HCT116 (cell line): ENCODE measurements at regions not wholly inside any gene's neighbourhood (a gene's known extent, or its start where the extent isn't known, plus 50 kb on each side); places are given as distances from the start of the nearest gene placed in this dataset.

ENCODE experiments used
- ATAC-seq: fragments of 200-7000 bp; cut with Tn5 transposase; 2 replicates; pipeline ENCODE4 v1.9.1; 2020; ENCODE audit warnings: mild to moderate bottlenecking, moderate library complexity
- BruUV-seq: library from RNA; stranded (reverse); fragments of 400-500 nt; replicated peaks from 2 replicates; lab custom pipeline; 2021; lab: Mats Ljungman, UMichigan
- CTCF ChIA-PET: fragments of 300-600 bp; sonication (Branson Sonifier 250); formaldehyde crosslinking; loops from one replicate; lab custom pipeline; 2021; ENCODE audit warnings: antibody characterized with exemption; lab: Charles Lee
- POLR2A ChIA-PET: fragments of 300-600, 350-600 bp; sonication (Branson Sonifier 250); formaldehyde crosslinking; loops from one replicate; lab custom pipeline; 2021; ENCODE audit warnings: antibody characterized with exemption; lab: Charles Lee
- RAD21 ChIA-PET, 2 experiments: fragments of 300-600 bp; sonication (Branson Sonifier 250); formaldehyde crosslinking; loops; one replicate each; lab custom pipeline; 2023; ENCODE audit warnings: low total read pairs in 2 of 2; ENCODE audit not compliant: uncharacterized antibody in 2 of 2, unreplicated experiment in 2 of 2, low non-redundant PET in 1 of 2; lab: Charles Lee
- DNase-seq: peaks from one replicate; pipeline ENCODE4 v3.0.0-alpha.2; 2010; ENCODE audit warnings: low read depth, low spot score
- H2AFZ ChIP-seq: fragments of 200-600 bp; shearing (Covaris generic), sonication (generic); 2 replicates; pipeline ENCODE4 v1.6.1; 2017; ENCODE audit warnings: low read depth, mixed run types, mixed read lengths, antibody characterized with exemption, low read length; ENCODE audit not compliant: poor library complexity, severe bottlenecking
- H3K27ac ChIP-seq: 2 replicates; pipeline ENCODE4 v1.5.1; 2012; ENCODE audit warnings: low read depth, low read length
- H3K27me3 ChIP-seq: fragments of 200-600 bp; sonication (generic); 2 replicates; pipeline ENCODE4 v1.6.1; 2016; ENCODE audit warnings: mixed run types, low read length, mixed read lengths; ENCODE audit not compliant: insufficient read depth
- H3K36me3 ChIP-seq, 2 experiments: fragments of 200-500 bp in 1 of 2; fragments of 200-600 bp in 1 of 2; sonication (Bioruptor generic) in 1 of 2; sonication (generic) in 1 of 2; 2 replicates each; pipeline versions ENCODE4 v1.5.1 to v1.6.1; 2014 to 2016; ENCODE audit warnings: low read length in 2 of 2, inconsistent platforms in 1 of 2, mixed read lengths in 1 of 2, mixed run types in 1 of 2; ENCODE audit not compliant: insufficient read depth in 2 of 2, control insufficient read depth in 1 of 2
- H3K4me1 ChIP-seq, 2 experiments: fragments of 200-600 bp in 1 of 2; sonication (generic) in 1 of 2; 2 replicates each; pipeline versions ENCODE4 v1.5.1 to v1.6.1; 2012 to 2017; ENCODE audit warnings: low read length in 2 of 2, inconsistent platforms in 1 of 2, mild to moderate bottlenecking in 1 of 2, mixed read lengths in 1 of 2, mixed run types in 1 of 2, moderate library complexity in 1 of 2; ENCODE audit not compliant: insufficient read depth in 2 of 2, control insufficient read depth in 1 of 2
- H3K4me2 ChIP-seq: fragments of 200-600 bp; sonication (generic); 2 replicates; pipeline ENCODE4 v1.6.1; 2017; ENCODE audit warnings: mixed run types, low read length, mixed read lengths
- H3K4me3 ChIP-seq, 2 experiments: fragments of 200-600 bp in 1 of 2; sonication (generic) in 1 of 2; replicated peaks in 1 of 2; 2 replicates each; pipeline ENCODE4 v1.5.1; 2011 to 2016; ENCODE audit warnings: low read length in 2 of 2, control low read depth in 1 of 2, low read depth in 1 of 2, mild to moderate bottlenecking in 1 of 2, mixed read lengths in 1 of 2, mixed run types in 1 of 2
- H3K79me2 ChIP-seq: fragments of 200-600 bp; sonication (generic); 2 replicates; pipeline ENCODE4 v1.6.1; 2017; ENCODE audit warnings: mild to moderate bottlenecking, mixed run types, low read length, moderate library complexity, mixed read lengths; ENCODE audit not compliant: insufficient read depth
- H3K9ac ChIP-seq: fragments of 200-600 bp; sonication (generic); 2 replicates; pipeline ENCODE4 v1.6.1; 2016; ENCODE audit warnings: low read length, mixed read lengths
- H3K9me2 ChIP-seq: fragments of 200-600 bp; sonication (generic), shearing (Covaris generic); 2 replicates; pipeline ENCODE4 v1.6.1; 2017; ENCODE audit warnings: mixed run types, mild to moderate bottlenecking, moderate library complexity; ENCODE audit not compliant: insufficient read depth
- H3K9me3 ChIP-seq, 2 experiments: fragments of 200-500 bp in 1 of 2; fragments of 200-600 bp in 1 of 2; sonication (Bioruptor generic) in 1 of 2; sonication (generic) in 1 of 2; 2 replicates each; pipeline ENCODE4 v1.6.1; 2014 to 2017; ENCODE audit warnings: low read length in 2 of 2, mixed read lengths in 2 of 2, inconsistent platforms in 1 of 2, low read depth in 1 of 2, mild to moderate bottlenecking in 1 of 2, mixed run types in 1 of 2, moderate library complexity in 1 of 2; ENCODE audit not compliant: control insufficient read depth in 1 of 2, insufficient read depth in 1 of 2
- H4K20me1 ChIP-seq: fragments of 200-600 bp; sonication (generic), shearing (Covaris generic); 2 replicates; pipeline ENCODE4 v1.6.1; 2017; ENCODE audit warnings: mixed run types, mild to moderate bottlenecking, moderate library complexity; ENCODE audit not compliant: insufficient read depth
- CBX3 ChIP-seq: IDR thresholded peaks from 2 replicates; pipeline ENCODE4 v1.6.1; 2012; ENCODE audit warnings: low read depth
- EGR1 ChIP-seq: IDR thresholded peaks from 2 replicates; pipeline ENCODE4 v1.6.1; 2012; ENCODE audit warnings: low read depth
- EZH2 ChIP-seq: fragments of 200-600 bp; sonication (generic); IDR thresholded peaks from 2 replicates; pipeline ENCODE4 v1.6.1; 2017; ENCODE audit warnings: antibody characterized with exemption, mixed run types
- EZH2phosphoT487 ChIP-seq: fragments of 200-600 bp; IDR thresholded peaks from 2 replicates; pipeline ENCODE4 v1.6.1; 2018; ENCODE audit warnings: antibody characterized with exemption, borderline replicate concordance
- FOSL1 ChIP-seq: IDR thresholded peaks from 2 replicates; pipeline ENCODE4 v1.6.1; 2012; ENCODE audit warnings: low read depth
- JUND ChIP-seq: IDR thresholded peaks from 2 replicates; pipeline ENCODE4 v1.6.1; 2012
- RAD21 ChIP-seq: IDR thresholded peaks from 2 replicates; pipeline ENCODE4 v1.6.1; 2012; ENCODE audit warnings: low read depth, mild to moderate bottlenecking
- SIN3A ChIP-seq: IDR thresholded peaks from 2 replicates; pipeline ENCODE4 v1.6.1; 2012; ENCODE audit warnings: low read depth
- SP1 ChIP-seq: IDR thresholded peaks from 2 replicates; pipeline ENCODE4 v1.6.1; 2012; ENCODE audit warnings: low read depth
- SRF ChIP-seq: IDR thresholded peaks from 2 replicates; pipeline ENCODE4 v1.6.1; 2012; ENCODE audit warnings: low read depth
- intact Hi-C: fragments of 100-400 bp; cut with micrococcal nuclease; formaldehyde crosslinking; loops from 2 replicates; pipeline ENCODE4 v1.10.0; 2022
- TF ChIP-seq, protein P1 (sequence below): IDR thresholded peaks from 2 replicates; pipeline ENCODE4 v1.6.1; 2012; ENCODE audit warnings: low read depth

DNA sequence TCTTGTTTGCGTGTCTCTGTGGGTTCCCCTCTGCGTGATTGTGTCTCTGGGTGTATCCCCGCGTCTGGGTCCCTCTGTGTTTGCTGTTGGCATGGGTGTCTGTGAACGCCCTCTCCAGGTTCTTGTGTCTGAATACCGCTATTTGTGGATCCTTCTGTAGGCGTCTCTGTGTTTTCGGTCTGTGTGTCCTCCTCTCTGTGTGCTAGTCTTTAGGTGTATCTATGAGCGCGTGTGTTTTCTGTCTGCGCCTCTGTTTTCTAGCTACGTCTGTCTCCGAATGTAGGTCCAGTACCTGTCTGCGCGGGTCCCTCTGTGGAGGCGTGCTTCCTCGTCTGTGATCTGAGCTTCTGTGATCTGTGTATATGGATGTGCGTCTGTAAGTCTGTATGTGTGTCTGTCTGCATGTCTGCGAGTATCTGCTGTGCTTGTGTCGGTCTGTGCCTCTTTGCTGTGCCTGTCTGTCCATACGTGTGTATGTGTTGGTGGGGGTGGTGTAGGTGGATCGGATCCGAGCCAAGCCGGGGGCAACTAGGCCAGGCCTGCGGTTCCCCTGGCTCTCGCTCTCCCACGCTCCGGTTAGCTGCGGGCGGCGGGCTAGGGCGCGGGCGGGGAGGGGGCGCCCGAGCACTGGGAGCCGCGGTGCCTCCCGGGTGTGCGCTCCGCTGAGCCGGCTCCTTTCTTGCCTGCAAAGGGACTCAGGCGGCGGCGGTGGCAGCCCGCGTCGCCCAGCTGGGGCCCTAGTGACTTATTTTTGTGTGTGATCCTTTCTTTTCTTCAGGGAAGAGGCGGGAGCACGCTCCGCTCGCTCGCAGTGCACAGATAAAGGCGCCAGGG is 105.3 kb upstream of the E2F8 start:
- intact Hi-C loops: no loop called here
- Histone ChIP-seq H3K27me3 (peaks cover 57% of the 10 kb centered on the region), H3K4me3 (no peak overlapping the region)

More for the DNA sequence above, 105.3 kb upstream of the E2F8 start:
- TF ChIP-seq SIN3A (no peak), EZH2 (no peak), EZH2phosphoT487 (no peak), CBX3 (no peak), FOSL1 (no peak), EGR1 (no peak), JUND (no peak), SP1 (no peak), SRF (no peak), RAD21 (no peak)
- TF ChIP-seq, protein P1, sequence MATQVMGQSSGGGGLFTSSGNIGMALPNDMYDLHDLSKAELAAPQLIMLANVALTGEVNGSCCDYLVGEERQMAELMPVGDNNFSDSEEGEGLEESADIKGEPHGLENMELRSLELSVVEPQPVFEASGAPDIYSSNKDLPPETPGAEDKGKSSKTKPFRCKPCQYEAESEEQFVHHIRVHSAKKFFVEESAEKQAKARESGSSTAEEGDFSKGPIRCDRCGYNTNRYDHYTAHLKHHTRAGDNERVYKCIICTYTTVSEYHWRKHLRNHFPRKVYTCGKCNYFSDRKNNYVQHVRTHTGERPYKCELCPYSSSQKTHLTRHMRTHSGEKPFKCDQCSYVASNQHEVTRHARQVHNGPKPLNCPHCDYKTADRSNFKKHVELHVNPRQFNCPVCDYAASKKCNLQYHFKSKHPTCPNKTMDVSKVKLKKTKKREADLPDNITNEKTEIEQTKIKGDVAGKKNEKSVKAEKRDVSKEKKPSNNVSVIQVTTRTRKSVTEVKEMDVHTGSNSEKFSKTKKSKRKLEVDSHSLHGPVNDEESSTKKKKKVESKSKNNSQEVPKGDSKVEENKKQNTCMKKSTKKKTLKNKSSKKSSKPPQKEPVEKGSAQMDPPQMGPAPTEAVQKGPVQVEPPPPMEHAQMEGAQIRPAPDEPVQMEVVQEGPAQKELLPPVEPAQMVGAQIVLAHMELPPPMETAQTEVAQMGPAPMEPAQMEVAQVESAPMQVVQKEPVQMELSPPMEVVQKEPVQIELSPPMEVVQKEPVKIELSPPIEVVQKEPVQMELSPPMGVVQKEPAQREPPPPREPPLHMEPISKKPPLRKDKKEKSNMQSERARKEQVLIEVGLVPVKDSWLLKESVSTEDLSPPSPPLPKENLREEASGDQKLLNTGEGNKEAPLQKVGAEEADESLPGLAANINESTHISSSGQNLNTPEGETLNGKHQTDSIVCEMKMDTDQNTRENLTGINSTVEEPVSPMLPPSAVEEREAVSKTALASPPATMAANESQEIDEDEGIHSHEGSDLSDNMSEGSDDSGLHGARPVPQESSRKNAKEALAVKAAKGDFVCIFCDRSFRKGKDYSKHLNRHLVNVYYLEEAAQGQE: no peak
- Histone ChIP-seq H3K9ac (no peak overlapping the region), H3K36me3 (no peaks in the 10 kb centered on the region), H3K4me1 (no peaks in the 10 kb centered on the region), H4K20me1 (no peaks in the 10 kb centered on the region), H3K79me2 (no peaks in the 10 kb centered on the region), H3K9me2 (no peaks in the 10 kb centered on the region), H3K9me3 (no peaks in the 10 kb centered on the region), H3K4me2 (no peak overlapping the region), H2AFZ (no peak overlapping the region), H3K27ac (no peak overlapping the region)
- ChIA-PET RAD21 (no interaction called here), CTCF (no interaction called here), POLR2A (no interaction called here)
- DNase-seq (no peak), ATAC-seq (no peak)
- no TSS peak for BruUV-seq
